Hematopoietic multipotent progenitor cell treated with erythropoietin and hydrocortisone succinate and interleukin-3 and kit ligand, for 8 days (in vitro differentiated cells): ENCODE measurements at regions not wholly inside any gene's neighbourhood (a gene's known extent, or its start where the extent isn't known, plus 50 kb on each side); places are given as distances from the start of the nearest gene placed in this dataset.

Experiments
- DNase-seq: peaks from one replicate; pipeline ENCODE4 v3.0.0-alpha.2; 2015

GRCh38 chr20:11376420-11376819, 541.3 kb upstream of the BTBD3 start:
- no peak for DNase-seq

- no peak for DNase-seq
Measured at GRCh38 chr20:11376998-11377397, 540.7 kb upstream of the BTBD3 start.

GRCh38 chr20:11377761-11378160, 539.9 kb upstream of the BTBD3 start:
- no peak for DNase-seq

GRCh38 chr20:11378252-11378651, 539.4 kb upstream of the BTBD3 start:
- DNase-seq = no peak

- DNase-seq = no peak
Measured at GRCh38 chr20:11379257-11380011, 538.3 kb upstream of the BTBD3 start.

- DNase-seq = no peak
Measured at GRCh38 chr20:11380283-11380682, 537.4 kb upstream of the BTBD3 start.

- no peak for DNase-seq
Measured at GRCh38 chr20:11387189-11387754, 530.4 kb upstream of the BTBD3 start.

DNA sequence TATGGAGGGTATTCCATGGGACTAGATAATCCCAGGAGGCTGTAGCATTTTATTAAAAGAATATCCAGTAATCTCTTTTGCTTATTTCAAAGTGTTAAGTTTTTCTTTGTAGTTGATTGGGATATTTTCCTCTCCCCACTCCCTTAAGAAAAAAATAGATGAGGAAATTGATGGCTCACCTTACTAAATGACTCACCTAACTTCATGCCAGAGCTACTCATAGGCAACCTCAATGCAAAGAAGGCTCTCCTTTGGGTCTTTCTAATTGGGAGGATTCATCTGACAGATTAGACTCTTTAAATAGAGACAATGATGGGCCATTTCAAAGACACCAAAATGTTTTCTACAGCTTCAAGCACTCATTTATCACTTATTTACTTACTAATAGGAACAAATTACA, 528.5 kb upstream of the BTBD3 start:
- DNase-seq = no peak

DNA sequence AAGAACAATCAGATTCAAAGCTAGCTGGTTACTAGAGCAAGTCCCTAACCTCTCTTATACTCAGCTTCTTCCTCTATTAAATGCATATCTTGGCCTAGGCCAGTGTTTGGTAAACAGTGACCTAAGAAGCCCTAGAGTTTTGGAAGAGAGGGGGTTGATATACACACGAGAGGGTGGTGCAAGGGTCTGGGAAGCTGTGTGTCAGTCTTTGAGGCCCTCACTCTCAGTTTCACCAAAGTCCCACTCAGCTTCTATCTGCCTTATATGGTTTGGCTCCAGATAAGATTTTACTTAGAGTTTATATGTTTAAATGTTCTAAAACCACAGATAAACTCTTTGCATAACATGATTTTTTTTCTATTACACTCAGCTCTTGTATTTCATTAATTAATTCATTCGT, 526.1 kb upstream of the BTBD3 start:
- DNase-seq = no peak

- no peak for DNase-seq
Measured at GRCh38 chr20:11394145-11394833, 523.4 kb upstream of the BTBD3 start.

DNA sequence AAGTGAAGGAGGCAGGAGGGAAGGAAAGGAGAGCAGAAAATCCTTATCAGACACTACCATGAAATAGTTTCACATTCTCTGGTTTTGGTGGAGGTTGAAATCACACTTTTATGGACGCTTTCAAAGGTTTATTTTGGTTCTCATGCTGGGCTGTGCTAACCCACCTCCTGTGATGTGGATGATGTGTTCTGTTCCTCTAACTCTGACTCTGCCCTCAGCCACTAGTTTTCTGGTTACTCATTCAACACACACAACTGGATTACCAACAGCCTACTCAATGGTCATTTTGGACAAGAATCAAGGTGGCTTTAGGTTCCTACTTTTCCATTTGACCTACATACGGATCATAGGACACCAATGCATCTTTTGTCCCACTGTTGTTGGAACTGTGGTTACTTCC, 522.1 kb upstream of the BTBD3 start:
- no peak for DNase-seq

- no peak for DNase-seq
Measured at GRCh38 chr20:11401988-11402387, 515.7 kb upstream of the BTBD3 start.

GRCh38 chr20:11403711-11404110, 514.0 kb upstream of the BTBD3 start:
- DNase-seq = peak; percentile 84

DNA sequence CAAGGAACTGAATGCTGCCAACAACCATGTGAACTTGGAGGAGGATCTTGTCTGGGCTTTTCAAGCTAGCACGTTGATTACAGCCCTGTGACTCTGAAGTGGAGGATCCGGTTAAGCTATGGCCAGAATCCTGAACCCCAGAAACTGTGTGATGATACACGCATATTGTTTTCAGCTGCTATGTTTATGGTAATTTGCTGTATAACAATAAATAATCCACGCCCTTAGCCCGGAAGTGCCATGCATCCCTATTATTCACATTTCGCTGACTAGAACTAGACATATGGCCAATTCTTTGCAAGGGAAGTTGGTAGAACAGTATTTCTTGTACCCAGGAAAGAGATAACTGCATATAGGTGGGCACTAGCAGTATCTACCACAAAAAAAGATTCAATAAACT, 510.8 kb upstream of the BTBD3 start:
- DNase-seq = no peak

GRCh38 chr20:11409561-11409960, 508.1 kb upstream of the BTBD3 start:
- DNase-seq = no peak

GRCh38 chr20:11411765-11412164, 505.9 kb upstream of the BTBD3 start:
- DNase-seq = no peak

DNA sequence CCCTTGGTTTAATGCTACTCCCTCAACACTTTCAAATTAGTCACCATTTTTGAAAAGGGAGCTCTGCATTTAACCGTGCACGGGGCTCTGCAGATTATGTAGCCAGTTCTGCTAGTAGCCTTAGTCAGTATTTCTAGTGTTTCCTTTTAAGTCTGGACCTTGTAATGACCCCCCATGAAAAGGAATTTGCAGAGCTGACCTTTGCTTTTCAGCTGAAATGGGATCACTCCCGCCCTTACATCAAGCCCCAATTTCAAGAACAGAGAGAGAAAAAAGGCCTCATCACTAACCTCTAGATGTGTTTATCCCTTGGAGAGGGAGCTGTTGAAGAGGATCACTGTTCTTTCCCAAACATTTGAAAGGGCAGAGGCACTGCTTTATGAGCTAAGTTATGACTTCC, 490.7 kb upstream of the BTBD3 start:
- DNase-seq = no peak

DNA sequence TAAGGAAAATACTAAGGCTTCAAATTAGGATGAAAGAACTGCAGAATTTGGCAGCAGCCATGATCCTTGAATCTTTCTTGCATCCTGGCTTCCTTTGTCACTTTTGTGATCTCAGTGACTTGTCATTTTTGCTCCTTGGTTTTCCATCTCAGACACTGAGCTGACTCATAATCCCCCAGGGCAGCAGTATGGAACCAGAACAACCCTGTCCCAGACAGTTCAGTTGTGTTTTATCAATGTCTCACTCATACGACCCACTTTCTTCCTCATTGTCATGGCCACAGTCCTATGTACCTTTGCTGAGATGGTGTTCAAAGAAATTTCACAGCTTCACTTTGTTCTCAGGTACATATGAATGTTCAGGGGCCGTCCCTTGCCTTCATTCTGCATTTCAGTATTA, 488.5 kb upstream of the BTBD3 start:
- DNase-seq = no peak

DNA sequence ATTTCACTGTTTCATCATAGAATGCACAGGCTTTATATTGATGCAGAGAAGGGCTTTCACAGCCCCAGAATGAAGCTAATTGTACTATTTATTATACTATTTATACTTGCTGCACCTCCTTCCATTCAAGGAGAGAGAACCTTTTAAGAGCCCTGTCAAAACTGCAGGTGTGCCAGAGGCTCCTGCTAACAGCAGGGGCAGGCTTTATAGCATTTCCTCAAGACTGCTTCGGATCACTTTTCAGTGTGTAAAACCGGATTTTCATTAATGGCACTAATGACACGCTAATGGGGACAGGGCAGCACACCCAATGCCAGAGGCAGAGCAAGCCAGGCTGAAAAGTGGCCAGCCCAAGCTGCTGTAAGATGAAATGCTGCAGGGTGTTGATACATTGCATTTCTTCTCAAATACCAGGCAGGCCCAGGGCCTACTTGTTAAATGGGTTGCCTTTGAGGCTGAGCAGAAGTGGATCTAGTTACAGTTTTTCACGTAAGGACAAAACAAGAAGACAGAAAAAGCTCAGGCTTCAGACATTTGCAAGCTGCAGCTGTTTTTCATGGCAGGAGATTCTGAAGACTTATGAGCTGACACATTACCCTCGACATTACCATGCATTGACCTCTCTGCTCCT, 487.7 kb upstream of the BTBD3 start:
- DNase-seq = no peak

- no peak for DNase-seq
Measured at GRCh38 chr20:11430652-11431051, 487.0 kb upstream of the BTBD3 start.

DNA sequence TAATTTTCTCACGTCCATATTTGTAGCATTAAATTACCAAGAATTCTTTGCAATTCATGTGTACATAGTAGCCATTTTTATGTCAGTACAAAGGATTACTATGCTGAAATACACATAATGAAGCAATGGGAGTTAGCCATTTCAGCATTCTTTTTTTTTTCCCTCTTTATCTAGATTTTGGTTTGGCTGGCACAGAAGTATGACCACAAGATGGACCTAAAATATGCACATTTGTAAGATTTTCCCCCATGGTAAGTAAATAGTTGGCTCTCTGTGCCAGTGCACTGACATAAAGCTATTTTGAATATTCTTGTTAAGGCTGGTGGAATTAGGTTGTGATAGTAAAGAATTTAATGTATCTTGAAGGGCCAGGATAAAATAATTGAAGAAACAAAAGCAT, 486.1 kb upstream of the BTBD3 start:
- DNase-seq = no peak

DNA sequence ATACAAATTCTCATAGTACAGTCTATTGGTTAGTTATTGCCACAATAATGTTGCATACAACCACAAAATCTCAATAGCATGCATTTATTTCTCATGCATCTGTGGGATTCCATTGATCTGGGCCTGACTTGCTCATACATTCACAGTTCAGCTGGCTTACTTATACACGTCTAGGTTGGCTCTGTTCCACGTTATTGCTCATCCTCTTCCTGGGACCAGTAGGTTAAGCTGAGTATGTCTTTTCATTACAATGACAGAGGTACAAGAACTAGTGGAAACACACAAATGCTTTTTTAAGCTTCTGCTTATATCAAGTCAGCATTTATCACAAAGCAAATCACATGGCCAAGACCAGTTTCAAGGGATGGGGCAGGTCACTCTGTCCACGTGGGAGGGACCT, 485.3 kb upstream of the BTBD3 start:
- DNase-seq = no peak

GRCh38 chr20:11436113-11436905, 481.4 kb upstream of the BTBD3 start:
- no peak for DNase-seq
